Neural cell (in vitro differentiated cells): ENCODE measurements at regions not wholly inside any gene's neighbourhood (a gene's known extent, or its start where the extent isn't known, plus 50 kb on each side); places are given as distances from the start of the nearest gene placed in this dataset.

Source experiments
- H2AFZ ChIP-seq: fragments of 200-600, 300-800 bp; sonication (generic), shearing (Covaris generic); 2 replicates; pipeline ENCODE4 v1.6.0; 2014; ENCODE audit warnings: low read depth, mild to moderate bottlenecking, antibody characterized with exemption, low read length, moderate library complexity
- H3F3A ChIP-seq: fragments of 200-600 bp; shearing (Covaris generic); 2 replicates; pipeline ENCODE4 v1.6.1; 2016; ENCODE audit warnings: mild to moderate bottlenecking, moderate library complexity, mixed read lengths, antibody characterized with exemption, low read length; ENCODE audit not compliant: insufficient read depth, poor library complexity, severe bottlenecking
- H3K27ac ChIP-seq: fragments of 200-600, 300-800 bp; sonication (generic), shearing (Covaris generic); 2 replicates; pipeline ENCODE4 v1.5.1; 2014; ENCODE audit warnings: mild to moderate bottlenecking, low read length, moderate library complexity
- H3K27me3 ChIP-seq: fragments of 300-800, 200-600 bp; sonication (generic), shearing (Covaris generic); 2 replicates; pipeline ENCODE4 v1.6.0; 2014; ENCODE audit warnings: mild to moderate bottlenecking, low read depth, low read length, moderate library complexity; ENCODE audit not compliant: insufficient read depth
- H3K36me3 ChIP-seq: fragments of 300-800, 200-600 bp; sonication (generic), shearing (Covaris generic); 2 replicates; pipeline ENCODE4 v1.5.1; 2014; ENCODE audit warnings: mild to moderate bottlenecking, antibody characterized with exemption, low read length, moderate library complexity; ENCODE audit not compliant: insufficient read depth
- H3K4me2 ChIP-seq: fragments of 300-800, 200-600 bp; sonication (generic), shearing (Covaris generic); 2 replicates; pipeline ENCODE4 v1.6.0; 2014; ENCODE audit warnings: mild to moderate bottlenecking, low read length
- H3K4me3 ChIP-seq: fragments of 300-800, 200-600 bp; sonication (generic), shearing (Covaris generic); 2 replicates; pipeline ENCODE4 v1.5.1; 2014; ENCODE audit warnings: mild to moderate bottlenecking, low read length, moderate library complexity
- H3K79me2 ChIP-seq: fragments of 200-600 bp; shearing (Covaris generic); replicated peaks from 2 replicates; pipeline ENCODE4 v1.6.0; 2014; ENCODE audit warnings: mild to moderate bottlenecking, low read length, moderate library complexity; ENCODE audit not compliant: insufficient read depth
- H3K9ac ChIP-seq: fragments of 300-800, 200-600 bp; sonication (generic), shearing (Covaris generic); 2 replicates; pipeline ENCODE4 v1.6.1; 2016; ENCODE audit warnings: mild to moderate bottlenecking, low read length, mixed read lengths
- H3K9me2 ChIP-seq: fragments of 200-600 bp; shearing (Covaris generic); 2 replicates; pipeline ENCODE4 v1.6.1; 2016; ENCODE audit warnings: mild to moderate bottlenecking, low read length, mixed read lengths; ENCODE audit not compliant: insufficient read depth
- H3K9me3 ChIP-seq: fragments of 200-600, 300-800 bp; sonication (generic), shearing (Covaris generic); 2 replicates; pipeline ENCODE4 v1.6.1; 2016; ENCODE audit warnings: mild to moderate bottlenecking, mixed run types, low read length, moderate library complexity, mixed read lengths
- H4K20me1 ChIP-seq: fragments of 200-600 bp; shearing (Covaris generic); 2 replicates; pipeline ENCODE4 v1.6.1; 2016; ENCODE audit warnings: mild to moderate bottlenecking, mixed run types; ENCODE audit not compliant: insufficient read depth
- EP300 ChIP-seq: fragments of 450-650 bp; conservative IDR thresholded peaks from 2 replicates; pipeline ENCODE4 v1.6.1; 2014; ENCODE audit warnings: antibody characterized with exemption, mild to moderate bottlenecking, moderate library complexity; ENCODE audit not compliant: poor library complexity, severe bottlenecking
- EZH2 ChIP-seq: fragments of 200-600, 300-800 bp; shearing (Covaris generic), sonication (generic); IDR thresholded peaks from 2 replicates; pipeline ENCODE4 v1.6.1; 2014; ENCODE audit warnings: antibody characterized with exemption, low read length, borderline replicate concordance, mild to moderate bottlenecking; ENCODE audit not compliant: insufficient read depth, poor library complexity, severe bottlenecking
- MXI1 ChIP-seq: fragments of 450-650 bp; conservative IDR thresholded peaks from 2 replicates; pipeline ENCODE4 v1.6.1; 2014; ENCODE audit warnings: antibody characterized with exemption, mild to moderate bottlenecking; ENCODE audit not compliant: poor library complexity, severe bottlenecking
- POLR2AphosphoS5 ChIP-seq: IDR thresholded peaks from 2 replicates; pipeline ENCODE4 v1.6.1; 2012
- RAD21 ChIP-seq: fragments of 450-650 bp; conservative IDR thresholded peaks from 2 replicates; pipeline ENCODE4 v1.6.1; 2014; ENCODE audit warnings: antibody characterized with exemption, mild to moderate bottlenecking, moderate library complexity
- REST ChIP-seq: IDR thresholded peaks from 2 replicates; pipeline ENCODE4 v1.6.1; 2012; ENCODE audit warnings: borderline replicate concordance
- SMC3 ChIP-seq: fragments of 450-650 bp; conservative IDR thresholded peaks from 2 replicates; pipeline ENCODE4 v1.6.1; 2014; ENCODE audit warnings: antibody characterized with exemption, mild to moderate bottlenecking, moderate library complexity; ENCODE audit not compliant: poor library complexity
- TAF1 ChIP-seq: IDR thresholded peaks from 2 replicates; pipeline ENCODE4 v1.6.1; 2012; ENCODE audit warnings: low read depth
- TF ChIP-seq, protein P1 (sequence below): fragments of 450-650 bp; IDR thresholded peaks from 2 replicates; pipeline ENCODE4 v1.5.1; 2014; ENCODE audit warnings: antibody characterized with exemption, mild to moderate bottlenecking, moderate library complexity; ENCODE audit not compliant: poor library complexity, severe bottlenecking

- Histone ChIP-seq H3K27me3 (no peaks in the 10 kb centered on the region), H3K9me3 (no peaks in the 10 kb centered on the region), H3K9me2 (no peaks in the 10 kb centered on the region), H3F3A (no peaks in the 10 kb centered on the region), H3K4me2 (no peak overlapping the region), H3K27ac (no peak overlapping the region), H3K9ac (no peak overlapping the region), H3K79me2 (no peaks in the 10 kb centered on the region), H2AFZ (no peak overlapping the region), H4K20me1 (no peaks in the 10 kb centered on the region), H3K36me3 (no peaks in the 10 kb centered on the region), H3K4me3 (no peak overlapping the region)
- TF ChIP-seq EZH2 (no peak), POLR2AphosphoS5 (no peak), REST (no peak), TAF1 (no peak), RAD21 (no peak), EP300 (no peak), MXI1 (no peak), SMC3 (no peak)
- TF ChIP-seq, protein P1, sequence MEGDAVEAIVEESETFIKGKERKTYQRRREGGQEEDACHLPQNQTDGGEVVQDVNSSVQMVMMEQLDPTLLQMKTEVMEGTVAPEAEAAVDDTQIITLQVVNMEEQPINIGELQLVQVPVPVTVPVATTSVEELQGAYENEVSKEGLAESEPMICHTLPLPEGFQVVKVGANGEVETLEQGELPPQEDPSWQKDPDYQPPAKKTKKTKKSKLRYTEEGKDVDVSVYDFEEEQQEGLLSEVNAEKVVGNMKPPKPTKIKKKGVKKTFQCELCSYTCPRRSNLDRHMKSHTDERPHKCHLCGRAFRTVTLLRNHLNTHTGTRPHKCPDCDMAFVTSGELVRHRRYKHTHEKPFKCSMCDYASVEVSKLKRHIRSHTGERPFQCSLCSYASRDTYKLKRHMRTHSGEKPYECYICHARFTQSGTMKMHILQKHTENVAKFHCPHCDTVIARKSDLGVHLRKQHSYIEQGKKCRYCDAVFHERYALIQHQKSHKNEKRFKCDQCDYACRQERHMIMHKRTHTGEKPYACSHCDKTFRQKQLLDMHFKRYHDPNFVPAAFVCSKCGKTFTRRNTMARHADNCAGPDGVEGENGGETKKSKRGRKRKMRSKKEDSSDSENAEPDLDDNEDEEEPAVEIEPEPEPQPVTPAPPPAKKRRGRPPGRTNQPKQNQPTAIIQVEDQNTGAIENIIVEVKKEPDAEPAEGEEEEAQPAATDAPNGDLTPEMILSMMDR, result no peak
These were observed 204.4 kb upstream of the TMEM72 start for GRCh38 chr10:44706745-44707144.

GRCh38 chr10:44713307-44713706 is 197.8 kb upstream of the TMEM72 start:
- Histone ChIP-seq H3K4me3 (no peak overlapping the region), H4K20me1 (no peaks in the 10 kb centered on the region), H3K9ac (no peak overlapping the region), H3K9me2 (no peaks in the 10 kb centered on the region), H3K27ac (no peak overlapping the region), H2AFZ (no peak overlapping the region), H3F3A (no peaks in the 10 kb centered on the region), H3K4me2 (no peak overlapping the region), H3K36me3 (no peaks in the 10 kb centered on the region), H3K9me3 (no peaks in the 10 kb centered on the region), H3K79me2 (no peaks in the 10 kb centered on the region), H3K27me3 (no peaks in the 10 kb centered on the region)
- TF ChIP-seq MXI1 (no peak), TAF1 (no peak), EP300 (no peak), EZH2 (no peak)
- TF ChIP-seq, protein P1, result no peak
